ENCODE measurements at regions not wholly inside any gene's neighbourhood (a gene's known extent, or its start where the extent isn't known, plus 50 kb on each side); places are given as distances from the start of the nearest gene placed in this dataset.

DNA sequence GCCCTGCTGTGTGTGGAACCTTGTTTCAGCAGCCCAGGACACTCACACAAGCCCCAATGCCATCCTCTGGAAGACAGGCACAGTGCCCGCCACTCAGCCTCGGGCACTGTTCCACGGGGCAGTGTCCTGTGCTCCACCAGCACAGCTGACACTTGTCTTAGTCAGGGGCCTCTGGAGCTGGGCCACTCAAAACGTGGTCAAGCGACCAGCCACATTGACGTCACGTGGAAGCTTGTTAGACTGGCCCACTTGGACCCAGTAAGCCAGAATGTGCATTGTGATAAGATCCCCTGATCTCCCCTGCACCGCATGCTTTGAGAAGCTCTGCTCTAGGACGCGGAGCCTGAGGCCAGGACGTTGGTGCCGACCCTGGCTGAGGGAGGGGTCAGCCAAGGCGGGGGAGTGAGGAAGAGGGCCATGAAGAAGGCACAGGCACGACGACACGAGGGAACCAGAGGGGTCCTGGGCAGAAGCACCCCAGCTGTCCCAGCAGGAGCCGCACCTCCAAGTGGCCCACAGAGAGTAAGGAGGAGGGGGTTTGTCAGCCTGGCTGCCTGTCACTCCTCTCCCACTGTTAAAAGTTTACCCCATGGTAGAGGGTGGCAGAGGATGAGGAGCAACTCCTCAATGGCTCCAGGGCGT, 64.6 kb downstream of the LINC01488 start:
- Histone ChIP-seq H3K27ac (no peak overlapping the region), H3K36me3 (no peaks in the 10 kb centered on the region), H3K9me3 (no peaks in the 10 kb centered on the region), H3K4me1 (no peaks in the 10 kb centered on the region), H3K27me3 (no peaks in the 10 kb centered on the region), H3K4me3 (no peak overlapping the region)
- no peak for DNase-seq
- TF ChIP-seq, protein P1, sequence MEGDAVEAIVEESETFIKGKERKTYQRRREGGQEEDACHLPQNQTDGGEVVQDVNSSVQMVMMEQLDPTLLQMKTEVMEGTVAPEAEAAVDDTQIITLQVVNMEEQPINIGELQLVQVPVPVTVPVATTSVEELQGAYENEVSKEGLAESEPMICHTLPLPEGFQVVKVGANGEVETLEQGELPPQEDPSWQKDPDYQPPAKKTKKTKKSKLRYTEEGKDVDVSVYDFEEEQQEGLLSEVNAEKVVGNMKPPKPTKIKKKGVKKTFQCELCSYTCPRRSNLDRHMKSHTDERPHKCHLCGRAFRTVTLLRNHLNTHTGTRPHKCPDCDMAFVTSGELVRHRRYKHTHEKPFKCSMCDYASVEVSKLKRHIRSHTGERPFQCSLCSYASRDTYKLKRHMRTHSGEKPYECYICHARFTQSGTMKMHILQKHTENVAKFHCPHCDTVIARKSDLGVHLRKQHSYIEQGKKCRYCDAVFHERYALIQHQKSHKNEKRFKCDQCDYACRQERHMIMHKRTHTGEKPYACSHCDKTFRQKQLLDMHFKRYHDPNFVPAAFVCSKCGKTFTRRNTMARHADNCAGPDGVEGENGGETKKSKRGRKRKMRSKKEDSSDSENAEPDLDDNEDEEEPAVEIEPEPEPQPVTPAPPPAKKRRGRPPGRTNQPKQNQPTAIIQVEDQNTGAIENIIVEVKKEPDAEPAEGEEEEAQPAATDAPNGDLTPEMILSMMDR (IDR thresholded peaks at IDR 0.05): no peak
- no peak for TF ChIP-seq POLR2A (IDR thresholded peaks at IDR 0.05)
- intact Hi-C loops (cut with DNase I; ENCODE audit: low total_unique reads): no loop called here

DNA sequence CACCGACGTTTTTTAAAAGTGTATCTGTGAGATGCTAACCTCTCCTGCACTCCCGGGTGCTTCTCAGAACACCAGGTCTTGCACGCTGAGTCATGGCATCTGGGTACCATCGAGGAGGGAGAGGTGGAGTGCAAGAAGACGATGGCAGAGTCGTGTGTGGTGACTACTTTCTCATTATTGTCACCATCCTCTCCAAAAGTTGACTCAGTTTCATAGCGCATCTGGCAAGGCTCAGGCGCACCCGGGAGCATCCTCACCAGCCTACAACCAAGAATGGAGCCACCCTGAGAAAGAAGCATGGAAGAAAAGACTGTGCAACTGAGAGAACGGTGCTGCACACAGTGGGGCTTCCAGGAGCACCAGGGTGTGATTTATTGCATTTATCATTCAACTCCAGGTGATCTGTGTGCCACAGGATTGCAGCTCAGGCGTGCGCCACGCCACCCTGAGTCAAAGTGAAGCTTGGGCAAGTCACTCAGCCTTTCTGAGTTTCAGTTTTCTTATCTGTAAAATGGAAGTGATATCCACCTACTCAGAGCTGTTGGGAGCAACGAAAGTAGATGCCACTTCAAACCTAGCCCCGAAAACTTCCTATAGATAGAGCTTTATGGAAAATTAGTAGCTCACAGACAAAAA, 65.4 kb downstream of the LINC01488 start:
- Histone ChIP-seq H3K9me3 (no peaks in the 10 kb centered on the region), H3K4me3 (no peak overlapping the region), H3K27ac (no peak overlapping the region), H3K4me1 (no peaks in the 10 kb centered on the region), H3K36me3 (no peaks in the 10 kb centered on the region), H3K27me3 (no peaks in the 10 kb centered on the region)
- intact Hi-C loops (cut with DNase I; ENCODE audit: low total_unique reads): no loop called here
- no peak for DNase-seq
- no peak for TF ChIP-seq POLR2A (IDR thresholded peaks at IDR 0.05)
- TF ChIP-seq, protein P1 (IDR thresholded peaks at IDR 0.05): no peak

DNA sequence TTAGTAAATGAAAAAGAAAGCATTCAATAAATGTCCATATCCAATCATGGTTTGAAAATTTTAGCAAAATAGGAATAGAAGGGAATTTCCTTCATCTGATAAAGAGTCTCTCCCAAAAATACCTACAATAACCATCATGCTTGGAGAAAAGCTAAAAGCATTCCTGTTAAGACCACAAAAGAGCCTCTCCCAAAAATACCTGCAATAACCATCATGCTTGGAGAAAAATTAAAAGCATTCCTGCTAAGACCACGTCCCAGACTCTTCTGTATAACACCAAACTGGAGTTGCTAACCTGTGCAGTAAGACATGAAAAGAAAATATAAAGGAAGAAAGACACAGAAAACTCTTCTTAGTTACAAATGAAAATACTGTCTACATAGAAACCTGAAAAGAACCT, 69.4 kb downstream of the LINC01488 start:
- TF ChIP-seq, protein P1 (IDR thresholded peaks at IDR 0.05): no peak
- TF ChIP-seq POLR2A (IDR thresholded peaks at IDR 0.05): no peak
- intact Hi-C loops (cut with DNase I; ENCODE audit: low total_unique reads): no loop called here
- Histone ChIP-seq H3K27me3 (no peaks in the 10 kb centered on the region), H3K9me3 (no peaks in the 10 kb centered on the region), H3K27ac (no peak overlapping the region), H3K4me3 (no peak overlapping the region), H3K4me1 (no peaks in the 10 kb centered on the region), H3K36me3 (no peaks in the 10 kb centered on the region)
- no peak for DNase-seq

DNA sequence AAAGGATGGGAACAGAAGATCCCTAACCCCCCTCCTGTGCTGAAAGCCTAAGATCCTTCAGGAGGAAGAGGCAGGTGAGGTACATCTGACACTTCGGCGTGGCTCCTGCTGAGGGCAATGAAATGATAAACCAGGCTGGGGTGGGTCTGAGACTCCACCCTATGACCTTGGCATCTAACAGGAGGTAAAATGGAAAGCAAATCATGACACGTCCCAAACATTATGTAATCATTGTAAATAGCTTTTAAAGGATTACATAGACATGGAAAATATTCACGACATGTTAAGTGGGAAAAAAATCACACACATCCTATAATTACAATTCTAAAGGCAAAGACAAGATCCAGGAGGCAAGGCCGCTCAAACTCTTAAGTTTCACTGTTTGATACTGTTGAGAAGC, 70.5 kb downstream of the LINC01488 start:
- DNase-seq: no peak
- intact Hi-C loops (cut with DNase I; ENCODE audit: low total_unique reads): no loop called here
- H3K9me3 ChIP-seq: no peaks in the 10 kb centered on the region

DNA sequence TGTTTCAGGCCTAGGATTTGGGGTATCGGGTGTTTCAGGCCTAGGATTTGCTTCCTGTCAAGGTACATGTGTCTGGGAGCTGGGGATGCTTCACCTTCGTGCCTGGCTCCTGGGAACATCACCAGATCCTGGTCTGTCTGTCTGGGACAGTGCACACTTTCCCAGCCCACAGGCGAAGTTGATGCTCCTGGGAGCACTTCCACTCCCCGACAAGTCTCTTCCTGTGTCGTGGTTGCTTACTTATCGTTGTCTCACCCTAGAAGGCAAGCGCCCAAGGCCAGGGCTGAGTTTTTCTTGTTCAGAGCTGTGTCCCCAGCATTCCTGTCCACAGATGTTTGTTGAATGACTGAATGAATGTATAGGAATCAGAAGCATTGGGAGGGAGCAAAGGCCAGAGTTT, 71.5 kb downstream of the LINC01488 start:
- no peaks in the 10 kb centered on the region for H3K27me3 ChIP-seq
- DNase-seq: no peak
- intact Hi-C loops (cut with DNase I; ENCODE audit: low total_unique reads): no loop called here
- H3K36me3 ChIP-seq: no peaks in the 10 kb centered on the region
- TF ChIP-seq, protein P1 (IDR thresholded peaks at IDR 0.05): no peak
- TF ChIP-seq POLR2A (IDR thresholded peaks at IDR 0.05): no peak
- no peak overlapping the region for H3K27ac ChIP-seq
- H3K4me3 ChIP-seq: no peak overlapping the region
- H3K4me1 ChIP-seq: no peaks in the 10 kb centered on the region
- no peaks in the 10 kb centered on the region for H3K9me3 ChIP-seq

More for the DNA sequence above, 70.5 kb downstream of the LINC01488 start:
- Histone ChIP-seq H3K27me3 (no peaks in the 10 kb centered on the region), H3K4me1 (no peaks in the 10 kb centered on the region), H3K4me3 (no peak overlapping the region), H3K36me3 (no peaks in the 10 kb centered on the region), H3K27ac (no peak overlapping the region)
- TF ChIP-seq POLR2A (IDR thresholded peaks at IDR 0.05): no peak
- TF ChIP-seq, protein P1 (IDR thresholded peaks at IDR 0.05): no peak
